K562 (cell line): ENCODE measurements at regions not wholly inside any gene's neighbourhood (a gene's known extent, or its start where the extent isn't known, plus 50 kb on each side); places are given as distances from the start of the nearest gene placed in this dataset.

Experiments used
- ATAC-seq: fragments of 200-7000 bp; cut with Tn5 transposase; 3 replicates; pipeline ENCODE4 v1.9.1; 2020; ENCODE audit warnings: moderate library complexity
- BruUV-seq: library from RNA; stranded (reverse); fragments of 400-500 nt; replicated peaks from 2 replicates; lab custom pipeline; 2021; lab: Mats Ljungman, UMichigan
- CTCF ChIA-PET: fragments of 300-600 bp; formaldehyde crosslinking; extraction: SDS; loops from one replicate; lab custom pipeline; 2021; ENCODE audit warnings: low intra/inter-chr PET ratio; lab: Yijun Ruan, JAX
- POLR2A ChIA-PET: fragments of 300-600, 350-650 bp; sonication (Branson Sonifier 250); formaldehyde crosslinking; extraction: SDS; loops from one replicate; lab custom pipeline; 2021; ENCODE audit warnings: antibody characterized with exemption, inconsistent platforms; lab: Yijun Ruan, JAX
- DNase-seq, 4 experiments: peaks; one replicate each; pipeline versions ENCODE4 v3.0.0 to v3.0.0-alpha.2; 2011 to 2018; ENCODE audit warnings: low spot score in 3 of 4, mixed read lengths in 3 of 4; ENCODE audit errors: extremely low read depth in 1 of 4
- FAIRE-seq: peaks from 2 replicates; lab custom pipeline; 2011; peaks lifted over from hg19 to GRCh38; lab: Jason Lieb, UNC
- H2AFZ ChIP-seq: 2 replicates; pipeline ENCODE4 v1.6.0; 2011; ENCODE audit warnings: low read depth, low read length, control low read depth, inconsistent platforms
- H3K27ac ChIP-seq: fragments of 200-600 bp; 3 replicates; pipeline ENCODE4 v1.8.0; 2011; ENCODE audit warnings: low read depth, mild to moderate bottlenecking, control low read depth, inconsistent platforms, low read length, moderate library complexity, mixed read lengths; ENCODE audit errors: extremely low read depth
- H3K27me3 ChIP-seq, 2 experiments: fragments of 300-600 bp in 1 of 2; 2 replicates in 1 of 2; 3 replicates in 1 of 2; pipeline versions ENCODE4 v1.6.0 to v1.8.0; 2011; ENCODE audit warnings: inconsistent platforms in 2 of 2, low read length in 2 of 2, mild to moderate bottlenecking in 1 of 2, mixed read lengths in 1 of 2, moderate library complexity in 1 of 2; ENCODE audit not compliant: control insufficient read depth in 2 of 2, insufficient read depth in 2 of 2
- H3K36me3 ChIP-seq: fragments of 300-600 bp; 3 replicates; pipeline ENCODE4 v1.8.0; 2011; ENCODE audit warnings: mild to moderate bottlenecking, low read length, inconsistent platforms; ENCODE audit not compliant: control insufficient read depth, insufficient read depth
- H3K4me1 ChIP-seq, 2 experiments: fragments of 200-600 bp in 1 of 2; replicated peaks in 1 of 2; 2 replicates in 1 of 2; 3 replicates in 1 of 2; pipeline versions ENCODE4 v1.5.1 to v1.8.0; 2011; ENCODE audit warnings: inconsistent platforms in 2 of 2, low read length in 2 of 2, mild to moderate bottlenecking in 1 of 2, mixed read lengths in 1 of 2, moderate library complexity in 1 of 2; ENCODE audit not compliant: control insufficient read depth in 2 of 2, insufficient read depth in 2 of 2
- H3K4me2 ChIP-seq: 2 replicates; pipeline ENCODE4 v1.6.1; 2011; ENCODE audit warnings: low read length, control low read depth, inconsistent platforms, mixed read lengths; ENCODE audit not compliant: insufficient read depth
- H3K4me3 ChIP-seq: fragments of 200-600 bp; sonication (generic), shearing (Covaris generic); 2 replicates; pipeline ENCODE4 v1.5.1; 2016; ENCODE audit warnings: control low read depth, inconsistent platforms
- H3K79me2 ChIP-seq: fragments of 200-600 bp; 3 replicates; pipeline ENCODE4 v1.8.0; 2011; ENCODE audit warnings: low read length, inconsistent platforms; ENCODE audit not compliant: control insufficient read depth, insufficient read depth
- H3K9ac ChIP-seq, 2 experiments: 2 replicates each; pipeline versions ENCODE4 v1.6.0 to v1.6.1; 2011; ENCODE audit warnings: low read depth in 2 of 2, low read length in 2 of 2, control low read depth in 1 of 2, inconsistent platforms in 1 of 2, mild to moderate bottlenecking in 1 of 2, mixed read lengths in 1 of 2; ENCODE audit not compliant: insufficient read depth in 1 of 2
- H3K9me1 ChIP-seq: one replicate; pipeline ENCODE4 v1.6.0; 2011; ENCODE audit warnings: inconsistent platforms, mild to moderate bottlenecking, low read length, moderate library complexity; ENCODE audit not compliant: control insufficient read depth, insufficient read depth
- H3K9me3 ChIP-seq: replicated peaks from 2 replicates; pipeline ENCODE4 v1.5.1; 2011; ENCODE audit warnings: low read depth, low read length, inconsistent platforms; ENCODE audit not compliant: control insufficient read depth, insufficient read depth
- H4K20me1 ChIP-seq: replicated peaks from 2 replicates; pipeline ENCODE4 v1.6.1; 2011; ENCODE audit warnings: low read length, inconsistent platforms, mixed read lengths; ENCODE audit not compliant: control insufficient read depth, insufficient read depth
- BRD9 ChIP-seq: fragments of 450-650 bp; IDR thresholded peaks from 2 replicates; pipeline ENCODE4 v1.6.1; 2018; ENCODE audit warnings: low read depth; ENCODE audit not compliant: partially characterized antibody
- FIP1L1 ChIP-seq: fragments of 200-400 bp; formaldehyde crosslinking; IDR thresholded peaks from 2 replicates; pipeline ENCODE4 v1.6.1; 2018; ENCODE audit warnings: mild to moderate bottlenecking, low read depth, low read length; ENCODE audit not compliant: poor library complexity, severe bottlenecking
- GTF2E2 ChIP-seq: fragments of 200-800 bp; sonication (Bioruptor generic); IDR thresholded peaks from 2 replicates; pipeline ENCODE4 v1.6.1; 2016; ENCODE audit warnings: missing genetic modification characterization, missing compliant biosample characterization
- KAT7 ChIP-seq: sonication (generic); formaldehyde crosslinking; IDR thresholded peaks from 2 replicates; pipeline ENCODE4 v1.8.0; 2022; ENCODE audit warnings: missing genetic modification reagents, mild to moderate bottlenecking, borderline replicate concordance
- NELFE ChIP-seq: IDR thresholded peaks from 2 replicates; pipeline ENCODE4 v1.6.1; 2011; ENCODE audit warnings: mild to moderate bottlenecking; ENCODE audit not compliant: insufficient read depth, insufficient read length
- RBM39 ChIP-seq: fragments of 200-400 bp; formaldehyde crosslinking; optimal IDR thresholded peaks from 2 replicates; pipeline ENCODE3; 2018; ENCODE audit warnings: low read depth, low read length
- ZNF263 ChIP-seq: sonication (generic); formaldehyde crosslinking; IDR thresholded peaks from 2 replicates; pipeline ENCODE4 v1.8.0; 2022; ENCODE audit warnings: mild to moderate bottlenecking, missing genetic modification reagents, borderline replicate concordance
- ZZZ3 ChIP-seq: fragments of 450-650 bp; IDR thresholded peaks from 2 replicates; pipeline ENCODE4 v1.6.1; 2016; ENCODE audit warnings: antibody characterized with exemption, mild to moderate bottlenecking, moderate library complexity
- WGBS: fragments of 100-300 bp; shearing (Covaris generic); methylation state at CpG from one replicate; pipeline ENCODE4 v1.1.6; 2016; ENCODE audit warnings: low coverage, mixed read lengths; ENCODE audit not compliant: insufficient coverage; ENCODE audit errors: missing lambda C conversion rate; 5-methylcytosine and 5-hydroxymethylcytosine counted together
- in situ Hi-C: fragments of 300-500 bp; cut with MboI; formaldehyde crosslinking; loops from 4 replicates; pipeline ENCODE4 v1.15.0; 2018; ENCODE audit warnings: inconsistent platforms, mixed read lengths
- intact Hi-C: fragments of 100-400 bp; cut with micrococcal nuclease; formaldehyde crosslinking; loops from 2 replicates; pipeline ENCODE4 v1.14.2; 2022
- TF ChIP-seq, protein P1 (sequence below): sonication (generic); formaldehyde crosslinking; IDR thresholded peaks from 2 replicates; pipeline ENCODE4 v1.8.0; 2022; ENCODE audit warnings: mild to moderate bottlenecking, low read depth, missing genetic modification reagents
- TF ChIP-seq, protein P2 (sequence below): fragments of 150-350 bp; conservative IDR thresholded peaks from 2 replicates; pipeline ENCODE4 v1.6.1; 2014; ENCODE audit warnings: low read length
- TF ChIP-seq, protein P3 (sequence below): IDR thresholded peaks from 2 replicates; pipeline ENCODE4 v1.6.1; 2014; ENCODE audit warnings: antibody characterized with exemption
- TF ChIP-seq, protein P4 (sequence below): fragments of 250-450 bp; sonication (Bioruptor Pico); IDR thresholded peaks from 2 replicates; pipeline ENCODE4 v1.9.0; 2021; ENCODE audit warnings: mild to moderate bottlenecking

DNA sequence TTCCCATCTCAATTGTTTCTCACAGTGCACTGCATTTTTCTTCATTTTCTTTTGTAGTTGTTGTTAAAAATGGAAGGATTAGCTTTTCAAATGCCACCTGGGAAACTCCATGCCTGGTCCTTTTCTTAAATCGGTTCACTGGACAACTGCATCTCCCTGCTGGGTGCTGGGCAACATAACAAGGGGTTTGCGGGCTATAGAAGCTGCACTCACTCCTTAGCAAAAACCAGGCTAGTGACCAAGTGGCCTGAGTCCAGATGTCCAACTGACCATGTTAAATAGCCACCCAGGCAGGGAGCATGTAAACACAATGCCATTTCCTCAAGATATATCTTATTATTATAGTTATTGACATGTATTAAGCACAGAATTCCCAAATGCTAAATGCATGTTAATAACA is 264.9 kb downstream of the ICOS start:
- intact Hi-C loops: no loop called here
- no TSS peak for BruUV-seq

More for the DNA sequence above, 264.9 kb downstream of the ICOS start:
- no peaks in the 10 kb centered on the region for H3K9me1 ChIP-seq
- H3K4me2 ChIP-seq: no peak overlapping the region
- no peak overlapping the region for H2AFZ ChIP-seq
- CTCF ChIA-PET: no interaction called here
- in situ Hi-C loops: no loop called here
- 0% methylated on average over 2 of the region's 2 CpGs for WGBS
- FAIRE-seq: no peak
- TF ChIP-seq FIP1L1 (no peak), NELFE (no peak), KAT7 (CRISPR knock-in tag) (no peak), ZNF263 (CRISPR knock-in tag) (no peak), BRD9 (no peak), GTF2E2 (no peak), ZZZ3 (no peak), RBM39 (no peak)
- TF ChIP-seq, protein P1, sequence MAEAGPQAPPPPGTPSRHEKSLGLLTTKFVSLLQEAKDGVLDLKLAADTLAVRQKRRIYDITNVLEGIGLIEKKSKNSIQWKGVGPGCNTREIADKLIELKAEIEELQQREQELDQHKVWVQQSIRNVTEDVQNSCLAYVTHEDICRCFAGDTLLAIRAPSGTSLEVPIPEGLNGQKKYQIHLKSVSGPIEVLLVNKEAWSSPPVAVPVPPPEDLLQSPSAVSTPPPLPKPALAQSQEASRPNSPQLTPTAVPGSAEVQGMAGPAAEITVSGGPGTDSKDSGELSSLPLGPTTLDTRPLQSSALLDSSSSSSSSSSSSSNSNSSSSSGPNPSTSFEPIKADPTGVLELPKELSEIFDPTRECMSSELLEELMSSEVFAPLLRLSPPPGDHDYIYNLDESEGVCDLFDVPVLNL (CRISPR knock-in tag): no peak
- TF ChIP-seq, protein P2, sequence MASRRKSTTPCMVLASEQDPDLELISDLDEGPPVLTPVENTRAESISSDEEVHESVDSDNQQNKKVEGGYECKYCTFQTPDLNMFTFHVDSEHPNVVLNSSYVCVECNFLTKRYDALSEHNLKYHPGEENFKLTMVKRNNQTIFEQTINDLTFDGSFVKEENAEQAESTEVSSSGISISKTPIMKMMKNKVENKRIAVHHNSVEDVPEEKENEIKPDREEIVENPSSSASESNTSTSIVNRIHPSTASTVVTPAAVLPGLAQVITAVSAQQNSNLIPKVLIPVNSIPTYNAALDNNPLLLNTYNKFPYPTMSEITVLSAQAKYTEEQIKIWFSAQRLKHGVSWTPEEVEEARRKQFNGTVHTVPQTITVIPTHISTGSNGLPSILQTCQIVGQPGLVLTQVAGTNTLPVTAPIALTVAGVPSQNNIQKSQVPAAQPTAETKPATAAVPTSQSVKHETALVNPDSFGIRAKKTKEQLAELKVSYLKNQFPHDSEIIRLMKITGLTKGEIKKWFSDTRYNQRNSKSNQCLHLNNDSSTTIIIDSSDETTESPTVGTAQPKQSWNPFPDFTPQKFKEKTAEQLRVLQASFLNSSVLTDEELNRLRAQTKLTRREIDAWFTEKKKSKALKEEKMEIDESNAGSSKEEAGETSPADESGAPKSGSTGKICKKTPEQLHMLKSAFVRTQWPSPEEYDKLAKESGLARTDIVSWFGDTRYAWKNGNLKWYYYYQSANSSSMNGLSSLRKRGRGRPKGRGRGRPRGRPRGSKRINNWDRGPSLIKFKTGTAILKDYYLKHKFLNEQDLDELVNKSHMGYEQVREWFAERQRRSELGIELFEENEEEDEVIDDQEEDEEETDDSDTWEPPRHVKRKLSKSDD: no peak
- TF ChIP-seq, protein P3, sequence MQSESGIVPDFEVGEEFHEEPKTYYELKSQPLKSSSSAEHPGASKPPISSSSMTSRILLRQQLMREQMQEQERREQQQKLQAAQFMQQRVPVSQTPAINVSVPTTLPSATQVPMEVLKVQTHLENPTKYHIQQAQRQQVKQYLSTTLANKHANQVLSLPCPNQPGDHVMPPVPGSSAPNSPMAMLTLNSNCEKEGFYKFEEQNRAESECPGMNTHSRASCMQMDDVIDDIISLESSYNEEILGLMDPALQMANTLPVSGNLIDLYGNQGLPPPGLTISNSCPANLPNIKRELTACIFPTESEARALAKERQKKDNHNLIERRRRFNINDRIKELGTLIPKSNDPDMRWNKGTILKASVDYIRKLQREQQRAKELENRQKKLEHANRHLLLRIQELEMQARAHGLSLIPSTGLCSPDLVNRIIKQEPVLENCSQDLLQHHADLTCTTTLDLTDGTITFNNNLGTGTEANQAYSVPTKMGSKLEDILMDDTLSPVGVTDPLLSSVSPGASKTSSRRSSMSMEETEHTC: no peak
- TF ChIP-seq, protein P4, sequence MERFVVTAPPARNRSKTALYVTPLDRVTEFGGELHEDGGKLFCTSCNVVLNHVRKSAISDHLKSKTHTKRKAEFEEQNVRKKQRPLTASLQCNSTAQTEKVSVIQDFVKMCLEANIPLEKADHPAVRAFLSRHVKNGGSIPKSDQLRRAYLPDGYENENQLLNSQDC (CRISPR knock-in tag): no peak
- TF ChIP-seq, all 486 proteins: peak for 0
- no peak overlapping the region for H3K4me3 ChIP-seq
- no peaks in the 10 kb centered on the region for H3K9me3 ChIP-seq
- DNase-seq (no peak), ATAC-seq (no peak)
- no peaks in the 10 kb centered on the region for H3K79me2 ChIP-seq
- no peaks in the 10 kb centered on the region for H3K27me3 ChIP-seq
- POLR2A ChIA-PET: no interaction called here
- H3K27ac ChIP-seq: no peak overlapping the region
- H4K20me1 ChIP-seq: no peaks in the 10 kb centered on the region
- H3K4me1 ChIP-seq: no peaks in the 10 kb centered on the region
- no peak overlapping the region for H3K9ac ChIP-seq
- no peaks in the 10 kb centered on the region for H3K36me3 ChIP-seq
